HG02759 (cell line): ENCODE measurements at regions not wholly inside any gene's neighbourhood (a gene's known extent, or its start where the extent isn't known, plus 50 kb on each side); places are given as distances from the start of the nearest gene placed in this dataset.

ENCODE experiments used
- ATAC-seq: cut with Tn5 transposase; IDR thresholded peaks from one replicate; pipeline ENCODE4 v1.9.1; 2021; ENCODE audit warnings: mild to moderate bottlenecking, moderate library complexity; ENCODE audit not compliant: unreplicated experiment

GRCh38 chr2:177314722-177315264, 50.3 kb upstream of the NFE2L2 start:
- no peak for ATAC-seq

GRCh38 chr2:177315364-177315763, 50.8 kb upstream of the NFE2L2 start:
- no peak for ATAC-seq

- no peak for ATAC-seq
Observed at GRCh38 chr2:177316756-177317155, 52.2 kb upstream of the NFE2L2 start.

- no peak for ATAC-seq
Observed at GRCh38 chr2:177317443-177317842, 52.9 kb upstream of the NFE2L2 start.

- no peak for ATAC-seq
Observed at GRCh38 chr2:177317857-177318256, 53.3 kb upstream of the NFE2L2 start.

- ATAC-seq, result no peak
Observed at GRCh38 chr2:177318613-177319012, 54.1 kb upstream of the NFE2L2 start.

GRCh38 chr2:177320596-177320995, 56.1 kb upstream of the NFE2L2 start:
- no peak for ATAC-seq

GRCh38 chr2:177322801-177323261, 58.3 kb upstream of the NFE2L2 start:
- no peak for ATAC-seq

- ATAC-seq, result no peak
Observed at GRCh38 chr2:177324797-177325196, 60.3 kb upstream of the NFE2L2 start.

- peak; percentile 83 for ATAC-seq
Observed at GRCh38 chr2:177325554-177325953, 61.0 kb upstream of the NFE2L2 start.

GRCh38 chr2:177326005-177326404, 61.5 kb upstream of the NFE2L2 start:
- no peak for ATAC-seq

- ATAC-seq, result no peak
Observed at GRCh38 chr2:177326591-177326990, 62.1 kb upstream of the NFE2L2 start.

- no peak for ATAC-seq
Observed at GRCh38 chr2:177327009-177327408, 62.5 kb upstream of the NFE2L2 start.

GRCh38 chr2:177328056-177328455, 63.5 kb upstream of the NFE2L2 start:
- ATAC-seq, result no peak

- no peak for ATAC-seq
Observed at GRCh38 chr2:177329064-177329463, 63.5 kb upstream of the AGPS start.

- ATAC-seq, result no peak
Observed at GRCh38 chr2:177331466-177331997, 61.0 kb upstream of the AGPS start.

GRCh38 chr2:177332026-177332991, 60.3 kb upstream of the AGPS start:
- ATAC-seq, result peak; percentile 82

- no peak for ATAC-seq
Observed at GRCh38 chr2:177332992-177333388, 59.6 kb upstream of the AGPS start.

GRCh38 chr2:177334940-177335543, 57.5 kb upstream of the AGPS start:
- ATAC-seq, result peak; percentile 52

- ATAC-seq, result no peak
Observed at GRCh38 chr2:177335917-177336450, 56.6 kb upstream of the AGPS start.

- no peak for ATAC-seq
Observed at GRCh38 chr2:177338177-177338721, 54.3 kb upstream of the AGPS start.
